Ishikawa (cell line): ENCODE measurements at regions not wholly inside any gene's neighbourhood (a gene's known extent, or its start where the extent isn't known, plus 50 kb on each side); places are given as distances from the start of the nearest gene placed in this dataset.

Source experiments
- CEBPB ChIP-seq: IDR thresholded peaks from 2 replicates; pipeline ENCODE4 v1.6.1; 2012
- CREB1 ChIP-seq: IDR thresholded peaks from 2 replicates; pipeline ENCODE4 v1.6.1; 2012; ENCODE audit warnings: low read depth
- EGR1 ChIP-seq: IDR thresholded peaks from 2 replicates; pipeline ENCODE4 v1.6.1; 2012
- EP300 ChIP-seq: IDR thresholded peaks from 2 replicates; pipeline ENCODE4 v1.6.1; 2012; ENCODE audit warnings: borderline replicate concordance
- FOXM1 ChIP-seq: IDR thresholded peaks from 2 replicates; pipeline ENCODE4 v1.6.1; 2012; ENCODE audit warnings: low read depth, borderline replicate concordance
- NFIC ChIP-seq: IDR thresholded peaks from 2 replicates; pipeline ENCODE4 v1.6.1; 2012
- RAD21 ChIP-seq: IDR thresholded peaks from 2 replicates; pipeline ENCODE4 v1.6.1; 2012; ENCODE audit warnings: low read depth
- TAF1 ChIP-seq: IDR thresholded peaks from 2 replicates; pipeline ENCODE4 v1.6.1; 2012; ENCODE audit warnings: low read depth, mild to moderate bottlenecking
- TCF12 ChIP-seq: IDR thresholded peaks from 2 replicates; pipeline ENCODE4 v1.6.1; 2012; ENCODE audit warnings: low read depth
- TEAD4 ChIP-seq: IDR thresholded peaks from 2 replicates; pipeline ENCODE4 v1.6.1; 2012
- YY1 ChIP-seq: IDR thresholded peaks from 2 replicates; pipeline ENCODE4 v1.6.1; 2012; ENCODE audit warnings: low read depth
- ZBTB7A ChIP-seq: IDR thresholded peaks from 2 replicates; pipeline ENCODE4 v1.6.1; 2012; ENCODE audit warnings: low read depth
- TF ChIP-seq, protein P1 (sequence below): IDR thresholded peaks from 2 replicates; pipeline ENCODE4 v1.6.1; 2012
- TF ChIP-seq, protein P2 (sequence below): IDR thresholded peaks from 2 replicates; pipeline ENCODE4 v1.6.1; 2012; ENCODE audit warnings: low read depth, mild to moderate bottlenecking
- TF ChIP-seq, protein P3 (sequence below): IDR thresholded peaks from 2 replicates; pipeline ENCODE4 v1.6.1; 2012

DNA sequence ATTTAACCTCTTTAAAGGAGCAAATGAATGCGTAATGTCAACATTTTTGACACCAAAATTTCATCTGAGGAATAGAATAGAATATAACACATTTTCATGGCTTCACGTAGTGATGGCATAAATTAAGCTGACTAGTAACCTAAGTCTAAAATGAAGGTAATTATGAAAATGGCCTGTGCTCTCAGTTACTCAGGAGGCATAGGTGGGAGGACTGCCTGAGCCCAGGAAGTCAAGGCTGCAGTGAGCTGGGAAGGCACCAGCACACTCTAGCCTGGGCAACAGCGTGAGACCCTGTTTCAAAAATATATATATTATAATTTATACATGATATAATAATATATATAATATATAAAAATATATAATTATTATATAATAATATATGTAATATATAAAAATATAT is 383.2 kb upstream of the ATP2B1 start:
- TF ChIP-seq YY1 (no peak), TAF1 (no peak), TEAD4 (no peak), RAD21 (no peak), TCF12 (no peak), NFIC (no peak), EP300 (no peak), CEBPB (no peak), ZBTB7A (no peak)
- TF ChIP-seq, protein P1, sequence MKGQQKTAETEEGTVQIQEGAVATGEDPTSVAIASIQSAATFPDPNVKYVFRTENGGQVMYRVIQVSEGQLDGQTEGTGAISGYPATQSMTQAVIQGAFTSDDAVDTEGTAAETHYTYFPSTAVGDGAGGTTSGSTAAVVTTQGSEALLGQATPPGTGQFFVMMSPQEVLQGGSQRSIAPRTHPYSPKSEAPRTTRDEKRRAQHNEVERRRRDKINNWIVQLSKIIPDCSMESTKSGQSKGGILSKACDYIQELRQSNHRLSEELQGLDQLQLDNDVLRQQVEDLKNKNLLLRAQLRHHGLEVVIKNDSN: no peak
- TF ChIP-seq, protein P2, sequence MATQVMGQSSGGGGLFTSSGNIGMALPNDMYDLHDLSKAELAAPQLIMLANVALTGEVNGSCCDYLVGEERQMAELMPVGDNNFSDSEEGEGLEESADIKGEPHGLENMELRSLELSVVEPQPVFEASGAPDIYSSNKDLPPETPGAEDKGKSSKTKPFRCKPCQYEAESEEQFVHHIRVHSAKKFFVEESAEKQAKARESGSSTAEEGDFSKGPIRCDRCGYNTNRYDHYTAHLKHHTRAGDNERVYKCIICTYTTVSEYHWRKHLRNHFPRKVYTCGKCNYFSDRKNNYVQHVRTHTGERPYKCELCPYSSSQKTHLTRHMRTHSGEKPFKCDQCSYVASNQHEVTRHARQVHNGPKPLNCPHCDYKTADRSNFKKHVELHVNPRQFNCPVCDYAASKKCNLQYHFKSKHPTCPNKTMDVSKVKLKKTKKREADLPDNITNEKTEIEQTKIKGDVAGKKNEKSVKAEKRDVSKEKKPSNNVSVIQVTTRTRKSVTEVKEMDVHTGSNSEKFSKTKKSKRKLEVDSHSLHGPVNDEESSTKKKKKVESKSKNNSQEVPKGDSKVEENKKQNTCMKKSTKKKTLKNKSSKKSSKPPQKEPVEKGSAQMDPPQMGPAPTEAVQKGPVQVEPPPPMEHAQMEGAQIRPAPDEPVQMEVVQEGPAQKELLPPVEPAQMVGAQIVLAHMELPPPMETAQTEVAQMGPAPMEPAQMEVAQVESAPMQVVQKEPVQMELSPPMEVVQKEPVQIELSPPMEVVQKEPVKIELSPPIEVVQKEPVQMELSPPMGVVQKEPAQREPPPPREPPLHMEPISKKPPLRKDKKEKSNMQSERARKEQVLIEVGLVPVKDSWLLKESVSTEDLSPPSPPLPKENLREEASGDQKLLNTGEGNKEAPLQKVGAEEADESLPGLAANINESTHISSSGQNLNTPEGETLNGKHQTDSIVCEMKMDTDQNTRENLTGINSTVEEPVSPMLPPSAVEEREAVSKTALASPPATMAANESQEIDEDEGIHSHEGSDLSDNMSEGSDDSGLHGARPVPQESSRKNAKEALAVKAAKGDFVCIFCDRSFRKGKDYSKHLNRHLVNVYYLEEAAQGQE: no peak
- TF ChIP-seq, protein P3, sequence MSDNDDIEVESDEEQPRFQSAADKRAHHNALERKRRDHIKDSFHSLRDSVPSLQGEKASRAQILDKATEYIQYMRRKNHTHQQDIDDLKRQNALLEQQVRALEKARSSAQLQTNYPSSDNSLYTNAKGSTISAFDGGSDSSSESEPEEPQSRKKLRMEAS: no peak

DNA sequence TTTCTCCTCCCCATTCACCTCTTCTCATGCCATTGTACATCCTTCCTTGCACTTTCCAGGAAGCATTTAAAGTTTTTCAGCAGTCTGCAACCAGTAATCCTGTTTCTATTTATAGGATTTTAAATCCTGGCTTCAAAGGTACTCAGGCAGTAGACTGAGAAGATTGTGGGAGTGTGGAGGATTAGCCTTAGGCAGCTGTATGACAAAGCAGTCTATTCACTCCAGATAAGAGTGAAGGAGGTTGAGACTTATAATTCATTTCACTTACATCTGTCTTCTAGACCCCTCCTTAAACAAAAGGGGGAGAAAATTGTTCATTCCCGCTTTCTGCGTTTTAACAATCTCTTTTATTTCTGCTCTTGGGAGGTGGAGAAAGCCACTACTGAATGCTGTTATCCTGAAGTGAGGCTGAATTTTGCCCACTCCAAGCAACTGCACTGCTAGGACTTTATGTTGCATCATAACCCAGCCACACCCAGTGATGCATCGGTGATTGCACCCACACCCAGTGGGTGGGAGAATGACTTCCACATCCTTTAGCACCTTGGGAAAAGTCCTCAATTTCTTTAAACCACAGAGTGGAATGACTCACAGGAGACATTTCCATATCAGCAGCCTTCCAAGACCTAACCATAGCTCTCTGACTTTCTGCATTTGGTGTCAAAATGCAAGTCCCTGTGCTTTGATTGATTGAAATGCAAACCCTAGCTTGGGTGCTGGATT is 382.5 kb upstream of the ATP2B1 start:
- TF ChIP-seq ZBTB7A: no peak
- peak; percentile 83 for TF ChIP-seq CEBPB

DNA sequence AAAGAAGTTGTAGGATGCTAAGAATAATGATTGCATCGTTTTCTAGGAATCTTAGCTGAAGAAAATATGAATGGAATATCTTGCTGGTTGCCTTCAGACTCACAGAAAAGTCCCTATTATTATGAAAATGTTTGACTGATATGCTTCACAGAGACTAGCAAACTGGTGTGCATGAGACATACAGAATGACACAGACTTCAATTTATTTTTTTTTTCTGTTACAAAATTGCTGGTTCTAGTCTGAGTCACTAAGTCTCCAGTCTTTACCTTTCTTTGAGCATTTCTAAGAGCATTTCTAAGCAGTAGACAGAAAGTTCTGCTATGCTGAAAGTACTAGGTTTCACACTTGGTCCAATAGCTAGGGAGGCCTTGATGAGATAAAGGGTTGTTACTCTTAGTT is 377.6 kb upstream of the ATP2B1 start:
- TF ChIP-seq TEAD4 (no peak), YY1 (no peak), TAF1 (no peak), CEBPB (no peak), FOXM1 (no peak), RAD21 (no peak), ZBTB7A (no peak), TCF12 (no peak), EGR1 (no peak), EP300 (no peak), CREB1 (no peak), NFIC (no peak)
- TF ChIP-seq, protein P2: no peak
- TF ChIP-seq, protein P1: no peak
- TF ChIP-seq, protein P3: no peak

DNA sequence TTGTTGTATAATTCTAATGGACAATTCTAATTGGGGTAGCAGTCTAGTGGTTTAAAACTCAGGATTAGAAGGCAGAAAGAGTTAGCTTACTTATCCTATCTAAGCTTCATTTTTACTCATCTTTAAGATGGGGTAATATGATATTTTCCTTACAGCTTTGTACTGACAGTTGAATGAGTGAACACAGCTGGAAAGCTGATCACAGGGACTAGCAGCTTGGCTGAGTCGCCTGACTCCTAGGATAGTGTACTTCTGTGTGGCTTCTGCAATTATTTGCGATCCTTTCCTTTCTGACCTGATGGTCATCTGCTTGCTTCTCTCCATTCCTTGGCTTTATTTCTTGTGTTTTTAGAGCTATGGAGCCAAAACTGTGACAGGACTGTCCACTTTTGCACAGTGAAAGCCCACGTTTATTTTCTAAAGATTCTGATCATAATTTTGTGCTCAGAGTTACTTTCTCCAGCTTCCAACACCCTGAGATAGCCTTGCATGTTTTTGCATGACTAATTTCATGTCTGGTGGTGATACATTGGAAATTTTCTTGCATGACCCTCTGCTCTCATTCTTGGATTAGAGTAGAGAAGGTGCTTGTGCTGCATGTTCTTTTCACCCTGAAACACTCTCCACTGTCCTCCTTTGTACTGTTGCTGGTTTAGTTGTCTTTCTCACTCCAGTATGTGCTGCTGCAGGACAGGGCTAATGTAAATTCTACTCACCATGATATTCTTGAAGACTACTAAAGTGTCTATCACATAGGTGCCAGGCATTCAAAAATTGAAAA is 377.0 kb upstream of the ATP2B1 start:
- TF ChIP-seq FOXM1: no peak
- TF ChIP-seq CREB1: no peak
- TF ChIP-seq YY1: no peak
- TF ChIP-seq, protein P1: no peak
- TF ChIP-seq EP300: no peak
- no peak for TF ChIP-seq TEAD4
- no peak for TF ChIP-seq TAF1
- TF ChIP-seq, protein P3: no peak
- TF ChIP-seq TCF12: no peak
- no peak for TF ChIP-seq ZBTB7A
- TF ChIP-seq, protein P2: no peak
- no peak for TF ChIP-seq CEBPB
